Muscle layer of duodenum (tissue), 2 donors: ENCODE measurements at regions not wholly inside any gene's neighbourhood (a gene's known extent, or its start where the extent isn't known, plus 50 kb on each side); places are given as distances from the start of the nearest gene placed in this dataset.

Experiments
- H3K27ac ChIP-seq: one replicate; pipeline ENCODE4 v1.7.0; 2013; ENCODE audit warnings: mild to moderate bottlenecking, low read length
- H3K27me3 ChIP-seq: one replicate; pipeline ENCODE4 v1.7.0; 2013; ENCODE audit warnings: low read depth, mild to moderate bottlenecking, control low read depth, low read length
- H3K36me3 ChIP-seq, 2 donors: one replicate each; pipeline ENCODE4 v1.7.0; 2013; ENCODE audit warnings: low read length in 2 of 2, control low read depth in 1 of 2, mild to moderate bottlenecking in 1 of 2; ENCODE audit not compliant: insufficient read depth in 2 of 2, control insufficient read depth in 1 of 2
- H3K4me1 ChIP-seq, 2 donors: one replicate each; pipeline ENCODE4 v1.7.0; 2013; ENCODE audit warnings: low read length in 2 of 2, mild to moderate bottlenecking in 2 of 2, control low read depth in 1 of 2, moderate library complexity in 1 of 2; ENCODE audit not compliant: insufficient read depth in 2 of 2, control insufficient read depth in 1 of 2
- H3K4me3 ChIP-seq, 2 donors: one replicate each; pipeline ENCODE4 v1.7.0; 2013; ENCODE audit warnings: low read length in 2 of 2, low read depth in 1 of 2, mild to moderate bottlenecking in 1 of 2
- H3K9me3 ChIP-seq, 2 donors: one replicate each; pipeline ENCODE4 v1.7.0; 2013; ENCODE audit warnings: low read length in 2 of 2, control low read depth in 1 of 2, mild to moderate bottlenecking in 1 of 2; ENCODE audit not compliant: control insufficient read depth in 1 of 2
- donor health status: healthy.

GRCh38 chr12:45557016-45557415, 172.5 kb upstream of the ARID2 start:
- H3K27ac ChIP-seq, result no peak overlapping the region
- H3K36me3 ChIP-seq, result no peaks in the 10 kb centered on the region

GRCh38 chr12:45558353-45558752, 171.2 kb upstream of the ARID2 start:
- no peak overlapping the region for H3K27ac ChIP-seq
- no peaks in the 10 kb centered on the region for H3K27me3 ChIP-seq
- H3K4me3 ChIP-seq, result no peak overlapping the region
- H3K36me3 ChIP-seq, result no peaks in the 10 kb centered on the region
- no peaks in the 10 kb centered on the region for H3K4me1 ChIP-seq
- peaks cover 0 to 3% of the 10 kb centered on the region in 2 donors for H3K9me3 ChIP-seq

More at GRCh38 chr12:45557016-45557415, 172.5 kb upstream of the ARID2 start:
- H3K4me3 ChIP-seq, result no peak overlapping the region
- H3K9me3 ChIP-seq, result peaks cover 0 to 3% of the 10 kb centered on the region in 2 donors
- no peaks in the 10 kb centered on the region for H3K4me1 ChIP-seq
- no peaks in the 10 kb centered on the region for H3K27me3 ChIP-seq

- peaks cover 0 to 3% of the 10 kb centered on the region in 2 donors for H3K9me3 ChIP-seq
- H3K27ac ChIP-seq, result no peak overlapping the region
- no peaks in the 10 kb centered on the region for H3K4me1 ChIP-seq
- H3K36me3 ChIP-seq, result no peaks in the 10 kb centered on the region
- H3K4me3 ChIP-seq, result no peak overlapping the region
- H3K27me3 ChIP-seq, result no peaks in the 10 kb centered on the region
Observed at GRCh38 chr12:45559537-45559936, 170.0 kb upstream of the ARID2 start.

GRCh38 chr12:45560689-45561088, 168.8 kb upstream of the ARID2 start:
- Histone ChIP-seq H3K36me3 (no peaks in the 10 kb centered on the region), H3K27me3 (no peaks in the 10 kb centered on the region), H3K27ac (no peak overlapping the region), H3K4me1 (no peaks in the 10 kb centered on the region), H3K4me3 (no peak overlapping the region), H3K9me3 (peaks cover 0 to 3% of the 10 kb centered on the region in 2 donors)

- H3K9me3 ChIP-seq, result peaks cover 0 to 3% of the 10 kb centered on the region in 2 donors
- no peaks in the 10 kb centered on the region for H3K4me1 ChIP-seq
- H3K4me3 ChIP-seq, result no peak overlapping the region
- no peaks in the 10 kb centered on the region for H3K36me3 ChIP-seq
- H3K27me3 ChIP-seq, result no peaks in the 10 kb centered on the region
- H3K27ac ChIP-seq, result no peak overlapping the region
Observed at GRCh38 chr12:45561488-45561887, 168.0 kb upstream of the ARID2 start.

GRCh38 chr12:45565590-45565989, 163.9 kb upstream of the ARID2 start:
- Histone ChIP-seq H3K4me3 (no peak overlapping the region), H3K4me1 (no peaks in the 10 kb centered on the region), H3K36me3 (no peaks in the 10 kb centered on the region), H3K9me3 (no peaks in the 10 kb centered on the region), H3K27me3 (no peaks in the 10 kb centered on the region), H3K27ac (no peak overlapping the region)

- no peaks in the 10 kb centered on the region for H3K4me1 ChIP-seq
Observed at GRCh38 chr12:45566257-45566656, 163.2 kb upstream of the ARID2 start.

GRCh38 chr12:45568808-45569207, 160.7 kb upstream of the ARID2 start:
- H3K9me3 ChIP-seq, result no peaks in the 10 kb centered on the region
- no peak overlapping the region for H3K4me3 ChIP-seq

More at GRCh38 chr12:45566257-45566656, 163.2 kb upstream of the ARID2 start:
- Histone ChIP-seq H3K4me3 (no peak overlapping the region), H3K27me3 (no peaks in the 10 kb centered on the region), H3K27ac (no peak overlapping the region), H3K36me3 (no peaks in the 10 kb centered on the region), H3K9me3 (no peaks in the 10 kb centered on the region)

GRCh38 chr12:45570501-45570900, 159.0 kb upstream of the ARID2 start:
- Histone ChIP-seq H3K36me3 (no peaks in the 10 kb centered on the region), H3K9me3 (no peaks in the 10 kb centered on the region), H3K27me3 (no peaks in the 10 kb centered on the region), H3K4me3 (no peak overlapping the region), H3K4me1 (no peaks in the 10 kb centered on the region), H3K27ac (no peak overlapping the region)

More at GRCh38 chr12:45568808-45569207, 160.7 kb upstream of the ARID2 start:
- no peak overlapping the region for H3K27ac ChIP-seq
- no peaks in the 10 kb centered on the region for H3K36me3 ChIP-seq
- H3K27me3 ChIP-seq, result no peaks in the 10 kb centered on the region
- H3K4me1 ChIP-seq, result no peaks in the 10 kb centered on the region

GRCh38 chr12:45572114-45572513, 157.4 kb upstream of the ARID2 start:
- Histone ChIP-seq H3K27ac (no peak overlapping the region), H3K27me3 (no peaks in the 10 kb centered on the region), H3K9me3 (no peaks in the 10 kb centered on the region), H3K4me3 (no peak overlapping the region), H3K4me1 (no peaks in the 10 kb centered on the region), H3K36me3 (no peaks in the 10 kb centered on the region)

GRCh38 chr12:45575417-45575816, 154.1 kb upstream of the ARID2 start:
- Histone ChIP-seq H3K27me3 (no peaks in the 10 kb centered on the region), H3K4me1 (no peaks in the 10 kb centered on the region), H3K27ac (no peak overlapping the region), H3K36me3 (no peaks in the 10 kb centered on the region), H3K4me3 (no peak overlapping the region), H3K9me3 (no peaks in the 10 kb centered on the region)

GRCh38 chr12:45575823-45576475, 153.6 kb upstream of the ARID2 start:
- Histone ChIP-seq H3K27ac (no peak overlapping the region), H3K36me3 (no peaks in the 10 kb centered on the region), H3K4me3 (no peak overlapping the region), H3K4me1 (no peaks in the 10 kb centered on the region), H3K9me3 (no peaks in the 10 kb centered on the region), H3K27me3 (no peaks in the 10 kb centered on the region)
